ENCODE measurements at regions not wholly inside any gene's neighbourhood (a gene's known extent, or its start where the extent isn't known, plus 50 kb on each side); places are given as distances from the start of the nearest gene placed in this dataset.

- TF ChIP-seq CTCF (conservative IDR thresholded peaks at IDR 0.05), result no peak
- TF ChIP-seq ZFX (IDR thresholded peaks at IDR 0.05), result no peak
Measured at GRCh38 chr11:11207428-11207827, 145.6 kb downstream of the CSNK2A3 start.
